ENCODE measurements at regions not wholly inside any gene's neighbourhood (a gene's known extent, or its start where the extent isn't known, plus 50 kb on each side); places are given as distances from the start of the nearest gene placed in this dataset.

GRCh38 chr10:62744136-62744535 is 60.4 kb upstream of the ADO start:
- Histone ChIP-seq H3K27me3 (ENCODE audit: insufficient read depth) (no peaks in the 10 kb centered on the region), H3K79me2 (replicated peaks; ENCODE audit: insufficient read depth) (no peaks in the 10 kb centered on the region), H3F3A (replicated peaks; ENCODE audit: low read depth) (no peaks in the 10 kb centered on the region), H2AFZ (no peak overlapping the region), H3K27ac (ENCODE audit: low read depth) (no peak overlapping the region), H3K9me2 (ENCODE audit: insufficient read depth) (no peaks in the 10 kb centered on the region), H3K4me2 (no peak overlapping the region), H3K4me3 (no peak overlapping the region), H4K20me1 (replicated peaks; ENCODE audit: insufficient read depth) (no peaks in the 10 kb centered on the region), H3K4me1 (ENCODE audit: insufficient read depth) (no peaks in the 10 kb centered on the region), H3K36me3 (ENCODE audit: insufficient read depth) (no peaks in the 10 kb centered on the region)
- no peak for DNase-seq (ENCODE audit: low spot score)
- no peak overlapping the region for H3K27ac Mint-ChIP-seq
- no peaks in the 10 kb centered on the region for H3K27me3 Mint-ChIP-seq (ENCODE audit: insufficient read depth, low read depth, poor library complexity)
- no peaks in the 10 kb centered on the region for H3K36me3 Mint-ChIP-seq (ENCODE audit: low read depth)
- no peaks in the 10 kb centered on the region for H3K9me3 Mint-ChIP-seq
- TF ChIP-seq CREB1 (CRISPR knock-in tag; IDR thresholded peaks at IDR 0.05; ENCODE audit: low read depth): no peak
- TF ChIP-seq EZH2 (IDR thresholded peaks at IDR 0.05; ENCODE audit: low read depth, unreplicated experiment): no peak
- no peak for TF ChIP-seq CTCF (conservative IDR thresholded peaks at IDR 0.05; ENCODE audit: low read depth in 2 of 2)
- TF ChIP-seq ETS1 (IDR thresholded peaks at IDR 0.05): no peak
- no peak for TF ChIP-seq JUNB (IDR thresholded peaks at IDR 0.05; ENCODE audit: unreplicated experiment)
- no peak for TF ChIP-seq ZNF462 (CRISPR knock-in tag; IDR thresholded peaks at IDR 0.05)
- TF ChIP-seq NANOG (IDR thresholded peaks at IDR 0.05; ENCODE audit: borderline replicate concordance): no peak
- TF ChIP-seq ZNF114 (CRISPR knock-in tag; IDR thresholded peaks at IDR 0.05): no peak
- no peak for TF ChIP-seq EZH2phosphoT487 (IDR thresholded peaks at IDR 0.05; ENCODE audit: unreplicated experiment)
- TF ChIP-seq ZNF331 (CRISPR knock-in tag; IDR thresholded peaks at IDR 0.05; ENCODE audit: low read depth): no peak
- TF ChIP-seq POLR2AphosphoS5 (IDR thresholded peaks at IDR 0.05; ENCODE audit: low read depth): no peak
- TF ChIP-seq, protein P1, sequence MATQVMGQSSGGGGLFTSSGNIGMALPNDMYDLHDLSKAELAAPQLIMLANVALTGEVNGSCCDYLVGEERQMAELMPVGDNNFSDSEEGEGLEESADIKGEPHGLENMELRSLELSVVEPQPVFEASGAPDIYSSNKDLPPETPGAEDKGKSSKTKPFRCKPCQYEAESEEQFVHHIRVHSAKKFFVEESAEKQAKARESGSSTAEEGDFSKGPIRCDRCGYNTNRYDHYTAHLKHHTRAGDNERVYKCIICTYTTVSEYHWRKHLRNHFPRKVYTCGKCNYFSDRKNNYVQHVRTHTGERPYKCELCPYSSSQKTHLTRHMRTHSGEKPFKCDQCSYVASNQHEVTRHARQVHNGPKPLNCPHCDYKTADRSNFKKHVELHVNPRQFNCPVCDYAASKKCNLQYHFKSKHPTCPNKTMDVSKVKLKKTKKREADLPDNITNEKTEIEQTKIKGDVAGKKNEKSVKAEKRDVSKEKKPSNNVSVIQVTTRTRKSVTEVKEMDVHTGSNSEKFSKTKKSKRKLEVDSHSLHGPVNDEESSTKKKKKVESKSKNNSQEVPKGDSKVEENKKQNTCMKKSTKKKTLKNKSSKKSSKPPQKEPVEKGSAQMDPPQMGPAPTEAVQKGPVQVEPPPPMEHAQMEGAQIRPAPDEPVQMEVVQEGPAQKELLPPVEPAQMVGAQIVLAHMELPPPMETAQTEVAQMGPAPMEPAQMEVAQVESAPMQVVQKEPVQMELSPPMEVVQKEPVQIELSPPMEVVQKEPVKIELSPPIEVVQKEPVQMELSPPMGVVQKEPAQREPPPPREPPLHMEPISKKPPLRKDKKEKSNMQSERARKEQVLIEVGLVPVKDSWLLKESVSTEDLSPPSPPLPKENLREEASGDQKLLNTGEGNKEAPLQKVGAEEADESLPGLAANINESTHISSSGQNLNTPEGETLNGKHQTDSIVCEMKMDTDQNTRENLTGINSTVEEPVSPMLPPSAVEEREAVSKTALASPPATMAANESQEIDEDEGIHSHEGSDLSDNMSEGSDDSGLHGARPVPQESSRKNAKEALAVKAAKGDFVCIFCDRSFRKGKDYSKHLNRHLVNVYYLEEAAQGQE (IDR thresholded peaks at IDR 0.05; ENCODE audit: unreplicated experiment): no peak
- TF ChIP-seq STAT1 (IDR thresholded peaks at IDR 0.05; ENCODE audit: unreplicated experiment): no peak
- no peak overlapping the region for H3K4me3 Mint-ChIP-seq
- no peak for ATAC-seq
- peaks cover 7% of the 10 kb centered on the region; the same call in 1 of the 3 replicates for H3K4me1 Mint-ChIP-seq
